Lower leg skin (tissue), 4 donors: ENCODE measurements at regions not wholly inside any gene's neighbourhood (a gene's known extent, or its start where the extent isn't known, plus 50 kb on each side); places are given as distances from the start of the nearest gene placed in this dataset.
"Not testable (repeated sequence)": the region's sequence is repeated elsewhere in the genome, so short reads cannot be mapped to it uniquely, and the experiment has no call there.

ENCODE experiments used
- DNase-seq, 2 donors: peaks; one replicate each; pipeline ENCODE4 v3.0.0-alpha.2; 2019; ENCODE audit warnings: low spot score in 2 of 2
- H3K4me3 ChIP-seq: fragments of 200-600 bp; sonication (generic); 2 replicates; pipeline ENCODE4 v1.5.1; 2017; ENCODE audit warnings: mild to moderate bottlenecking, low read depth; ENCODE audit not compliant: poor library complexity, severe bottlenecking
- POLR2A ChIP-seq, 2 donors: fragments of 450-650 bp; IDR thresholded peaks; one replicate each; pipeline ENCODE4 v1.6.1; 2016 to 2017; ENCODE audit warnings: antibody characterized with exemption in 2 of 2, mild to moderate bottlenecking in 1 of 2, moderate library complexity in 1 of 2
- WGBS, 2 donors: methylation state at CpG; one replicate each; pipeline ENCODE4 v1.1.5; 2018; 5-methylcytosine and 5-hydroxymethylcytosine counted together
- intact Hi-C: fragments of 100-400 bp; cut with DNase I; formaldehyde crosslinking; loops from one replicate; pipeline ENCODE4 v1.15.0; 2023; ENCODE audit warnings: low total_unique reads
- TF ChIP-seq, protein P1 (sequence below), 3 donors: fragments of 450-650 bp; IDR thresholded peaks; one replicate each; pipeline ENCODE4 v1.5.1; 2016; ENCODE audit warnings: antibody characterized with exemption in 3 of 3, mild to moderate bottlenecking in 3 of 3, moderate library complexity in 2 of 3

DNA sequence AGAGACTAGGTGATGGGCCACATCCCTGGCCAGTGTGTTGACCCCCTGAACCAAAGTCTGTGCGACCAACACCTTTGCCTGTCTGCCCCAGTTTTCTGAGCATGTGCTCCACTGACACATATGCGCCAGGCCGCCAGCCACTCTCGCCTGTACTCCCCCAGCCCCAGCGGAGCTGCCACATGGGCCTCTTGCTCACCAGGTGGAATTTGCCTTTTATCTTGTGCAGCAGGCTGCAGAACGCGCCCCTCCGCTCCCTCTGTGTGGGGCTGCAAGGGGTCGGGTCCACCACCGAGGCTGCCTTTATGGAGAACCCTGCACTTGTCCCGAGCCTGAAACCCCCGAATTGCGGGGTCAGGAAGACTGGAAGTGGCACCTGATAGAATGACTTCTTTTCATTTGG lies 405.7 kb upstream of the NPAP1 start:
- H3K4me3 ChIP-seq = no peak overlapping the region
- no peak for TF ChIP-seq POLR2A (IDR thresholded peaks at IDR 0.05)
- TF ChIP-seq, protein P1, sequence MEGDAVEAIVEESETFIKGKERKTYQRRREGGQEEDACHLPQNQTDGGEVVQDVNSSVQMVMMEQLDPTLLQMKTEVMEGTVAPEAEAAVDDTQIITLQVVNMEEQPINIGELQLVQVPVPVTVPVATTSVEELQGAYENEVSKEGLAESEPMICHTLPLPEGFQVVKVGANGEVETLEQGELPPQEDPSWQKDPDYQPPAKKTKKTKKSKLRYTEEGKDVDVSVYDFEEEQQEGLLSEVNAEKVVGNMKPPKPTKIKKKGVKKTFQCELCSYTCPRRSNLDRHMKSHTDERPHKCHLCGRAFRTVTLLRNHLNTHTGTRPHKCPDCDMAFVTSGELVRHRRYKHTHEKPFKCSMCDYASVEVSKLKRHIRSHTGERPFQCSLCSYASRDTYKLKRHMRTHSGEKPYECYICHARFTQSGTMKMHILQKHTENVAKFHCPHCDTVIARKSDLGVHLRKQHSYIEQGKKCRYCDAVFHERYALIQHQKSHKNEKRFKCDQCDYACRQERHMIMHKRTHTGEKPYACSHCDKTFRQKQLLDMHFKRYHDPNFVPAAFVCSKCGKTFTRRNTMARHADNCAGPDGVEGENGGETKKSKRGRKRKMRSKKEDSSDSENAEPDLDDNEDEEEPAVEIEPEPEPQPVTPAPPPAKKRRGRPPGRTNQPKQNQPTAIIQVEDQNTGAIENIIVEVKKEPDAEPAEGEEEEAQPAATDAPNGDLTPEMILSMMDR (IDR thresholded peaks at IDR 0.05) = no peak
- intact Hi-C loops = no loop called here
- no peak for DNase-seq
- 92 to 96% methylated on average over 8 to 13 of the region's 13 CpGs for WGBS, 2 donors

GRCh38 chr15:24271496-24272244 lies 403.9 kb upstream of the NPAP1 start:
- intact Hi-C loops, DNase-seq, H3K4me3 ChIP-seq: not testable (repeated sequence)
- WGBS, 2 donors = 54 to 75% methylated on average over 3 to 5 of the region's 5 CpGs

DNA sequence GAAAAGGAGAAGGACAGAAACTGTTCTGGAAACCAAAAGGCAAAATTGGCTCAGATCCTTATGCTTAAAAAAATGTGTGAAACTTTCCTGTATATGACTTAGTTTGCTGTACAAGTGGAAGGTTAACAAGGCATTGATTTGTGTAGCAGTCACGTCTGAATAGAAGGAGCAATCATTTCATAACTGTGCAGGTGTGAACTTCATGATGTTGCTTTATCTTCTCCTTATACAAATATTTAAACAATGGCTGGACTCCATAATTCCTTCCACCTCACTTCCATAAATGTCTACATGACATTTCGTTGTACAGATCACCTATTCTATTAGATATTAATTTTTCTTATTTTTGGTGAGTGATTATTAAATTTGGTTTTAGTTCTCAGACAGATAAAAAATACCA lies 382.7 kb upstream of the NPAP1 start:
- TF ChIP-seq POLR2A (IDR thresholded peaks at IDR 0.05) = no peak
- TF ChIP-seq, protein P1 (IDR thresholded peaks at IDR 0.05) = no peak
- 44 to 76% methylated on average over 2 of the region's 2 CpGs for WGBS, 2 donors
- intact Hi-C loops = no loop called here
- H3K4me3 ChIP-seq = no peak overlapping the region
- DNase-seq = no peak

GRCh38 chr15:24300804-24301368 lies 374.7 kb upstream of the NPAP1 start:
- WGBS, 2 donors = 69 to 74% methylated on average over 8 of the region's 8 CpGs

GRCh38 chr15:24301999-24302398 lies 373.6 kb upstream of the NPAP1 start:
- 94 to 100% methylated on average over 1 of the region's 1 CpG for WGBS, 2 donors
- H3K4me3 ChIP-seq, DNase-seq, intact Hi-C loops: not testable (repeated sequence)

More at GRCh38 chr15:24300804-24301368, 374.7 kb upstream of the NPAP1 start:
- DNase-seq, H3K4me3 ChIP-seq, intact Hi-C loops: not testable (repeated sequence)

DNA sequence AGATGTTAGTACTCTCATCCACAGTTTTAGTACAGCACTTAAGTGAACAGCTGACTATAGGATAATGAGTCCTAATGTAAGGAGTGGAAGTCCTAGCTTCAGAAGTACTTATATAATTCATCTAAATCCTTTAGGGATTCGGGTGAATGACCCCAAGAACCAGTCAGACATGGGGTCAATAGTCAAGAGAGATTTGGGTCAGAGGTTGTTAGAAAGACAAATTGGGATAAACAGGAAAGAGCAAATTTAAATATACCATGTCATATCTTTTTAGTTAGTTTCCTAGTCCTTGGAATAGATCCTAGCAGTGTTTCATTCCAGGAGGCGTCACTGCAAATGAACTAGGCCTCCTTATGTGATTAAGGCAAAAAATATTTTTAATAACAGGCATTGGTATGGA lies 370.8 kb upstream of the NPAP1 start:
- WGBS, 2 donors = 41 to 57% methylated on average over 2 of the region's 2 CpGs
- intact Hi-C loops, DNase-seq, H3K4me3 ChIP-seq: not testable (repeated sequence)

DNA sequence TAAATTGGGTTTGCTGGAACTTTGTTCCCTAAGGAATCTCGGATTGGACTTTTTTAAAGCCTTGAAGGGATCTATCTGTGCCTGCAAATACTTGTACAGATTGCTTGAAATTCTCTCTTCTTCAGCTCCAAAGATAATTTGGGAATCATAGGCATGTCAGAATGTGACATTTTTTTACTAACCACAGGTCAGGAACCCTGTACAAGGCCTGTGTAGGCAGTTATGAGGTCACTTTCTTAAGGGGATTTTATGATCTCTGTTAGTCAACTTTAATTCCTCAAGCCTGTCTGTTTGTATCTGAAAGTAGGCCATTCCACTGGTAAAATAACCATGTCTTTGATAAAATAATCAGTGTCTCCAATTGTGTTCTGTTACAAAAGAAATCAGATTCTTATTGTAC lies 369.9 kb upstream of the NPAP1 start:
- WGBS, 2 donors = 33 to 40% methylated on average over 1 of the region's 1 CpG
- DNase-seq, intact Hi-C loops, H3K4me3 ChIP-seq: not testable (repeated sequence)

DNA sequence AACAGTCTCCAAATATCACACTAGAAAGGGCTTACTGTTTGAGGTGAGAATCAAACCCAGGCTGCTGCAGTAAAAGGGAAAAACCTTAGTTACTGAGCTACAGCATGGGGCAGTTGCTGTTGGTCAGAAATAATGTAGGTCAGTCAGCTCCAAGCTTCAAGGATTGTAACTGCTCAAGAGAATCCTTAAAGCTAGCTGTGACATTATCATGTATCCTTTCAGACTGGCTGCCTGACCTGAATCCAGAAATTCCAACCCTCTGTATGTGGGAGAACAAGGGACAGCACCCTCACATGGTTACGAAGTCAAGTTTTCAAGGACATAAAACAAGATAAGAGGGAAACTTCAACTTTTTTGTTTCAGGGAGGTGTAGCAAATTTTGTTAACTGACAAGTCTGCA lies 365.9 kb upstream of the NPAP1 start:
- WGBS, 2 donors = 70 to 90% methylated on average over 1 of the region's 1 CpG

DNA sequence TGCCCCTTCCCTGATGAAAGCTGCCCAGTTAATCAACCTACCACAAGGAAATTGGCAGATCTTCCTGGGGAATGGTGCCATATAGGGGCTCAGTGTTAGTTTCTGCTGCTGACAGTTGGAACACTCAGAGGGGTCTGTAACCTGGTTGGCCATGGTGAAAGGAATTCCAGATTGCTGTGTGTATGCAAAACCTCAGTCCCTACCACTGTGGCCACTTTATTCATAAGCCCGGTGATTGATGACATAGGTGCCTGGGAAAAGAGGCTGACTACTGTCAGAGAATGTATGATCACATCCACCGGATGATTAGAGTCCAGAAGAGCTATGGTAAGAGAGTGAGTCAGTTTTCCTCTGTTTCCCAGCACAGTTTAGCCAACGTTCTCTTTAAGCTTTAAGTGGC lies 363.9 kb upstream of the NPAP1 start:
- DNase-seq, intact Hi-C loops, H3K4me3 ChIP-seq: not testable (repeated sequence)
- 71 to 100% methylated on average over 1 to 3 of the region's 3 CpGs for WGBS, 2 donors

More for the DNA sequence above, 365.9 kb upstream of the NPAP1 start:
- intact Hi-C loops, DNase-seq, H3K4me3 ChIP-seq: not testable (repeated sequence)

GRCh38 chr15:24316326-24316725 lies 359.2 kb upstream of the NPAP1 start:
- DNase-seq, intact Hi-C loops, H3K4me3 ChIP-seq: not testable (repeated sequence)
- WGBS, 2 donors = 71 to 75% methylated on average over 3 of the region's 3 CpGs
